T-helper 1 cell (primary cell): ENCODE measurements at regions not wholly inside any gene's neighbourhood (a gene's known extent, or its start where the extent isn't known, plus 50 kb on each side); places are given as distances from the start of the nearest gene placed in this dataset.

Source experiments
- DNase-seq, 5 donors: peaks; one replicate each; pipeline ENCODE4 v3.0.0-alpha.2; 2012 to 2020

DNA sequence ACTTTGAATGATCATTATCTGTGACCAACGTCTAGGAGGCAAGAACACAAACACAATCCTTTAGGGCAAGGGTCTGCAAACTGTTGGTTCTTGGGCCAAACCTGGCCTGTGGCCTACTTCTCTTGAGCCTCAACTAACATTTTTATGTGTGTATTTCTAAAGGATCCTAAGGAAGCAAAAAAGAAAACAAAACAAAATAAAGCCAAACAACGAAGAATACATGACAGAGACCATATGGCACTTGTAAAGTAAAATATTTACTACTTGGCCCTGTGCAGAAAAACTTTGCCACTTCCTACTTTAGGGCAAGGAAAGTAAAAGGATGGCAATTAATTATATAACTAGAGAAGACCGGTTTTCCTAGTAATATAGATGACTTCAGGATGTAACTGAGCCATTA, 1056.2 kb downstream of the EPHA7 start:
- no peak for DNase-seq

- DNase-seq: no peak
Observed at GRCh38 chr6:92362404-92362803, 1057.0 kb downstream of the EPHA7 start.

DNA sequence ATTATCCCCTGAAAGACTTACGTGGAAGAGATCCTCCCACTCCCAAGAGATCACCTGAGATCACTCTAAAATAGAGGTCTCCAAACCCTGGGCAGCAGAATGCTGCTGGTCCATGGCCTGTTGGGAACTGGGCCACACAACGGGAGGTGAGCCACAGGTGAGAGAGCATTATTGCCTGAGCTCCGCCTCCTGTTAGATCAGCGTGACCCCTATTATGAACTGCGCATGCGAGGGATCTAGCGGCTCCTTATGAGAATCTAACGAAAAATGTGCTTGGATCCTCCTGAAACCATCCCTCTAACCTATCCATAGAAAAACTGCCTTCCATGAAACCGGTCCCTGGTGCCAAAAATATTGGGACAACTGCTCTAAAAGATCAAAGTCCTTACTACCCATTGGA, 1057.4 kb downstream of the EPHA7 start:
- no peak for DNase-seq

- DNase-seq: no peak
Observed at GRCh38 chr6:92354270-92354829, 1065.0 kb downstream of the EPHA7 start.

DNA sequence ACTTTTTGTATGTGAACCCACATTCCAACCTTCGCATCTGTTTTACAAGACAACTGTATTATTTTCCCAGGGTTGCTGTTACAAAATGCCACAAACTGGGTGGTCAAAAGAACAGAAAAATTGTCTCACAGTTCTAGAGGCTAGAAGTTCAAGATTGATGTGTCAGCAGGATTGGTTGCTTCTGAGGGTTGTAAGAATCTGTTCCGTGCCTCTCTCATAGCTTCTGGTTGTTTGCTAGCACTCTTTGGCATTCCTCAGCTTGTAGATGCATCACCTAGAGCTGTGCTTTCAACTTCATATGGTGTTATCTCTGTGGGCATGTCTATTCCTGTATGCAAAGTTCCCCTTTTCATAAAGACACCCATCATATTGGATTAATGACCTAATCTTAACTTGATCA, 1067.2 kb downstream of the EPHA7 start:
- no peak for DNase-seq

GRCh38 chr6:92341201-92341600, 1078.2 kb downstream of the EPHA7 start:
- no peak for DNase-seq

DNA sequence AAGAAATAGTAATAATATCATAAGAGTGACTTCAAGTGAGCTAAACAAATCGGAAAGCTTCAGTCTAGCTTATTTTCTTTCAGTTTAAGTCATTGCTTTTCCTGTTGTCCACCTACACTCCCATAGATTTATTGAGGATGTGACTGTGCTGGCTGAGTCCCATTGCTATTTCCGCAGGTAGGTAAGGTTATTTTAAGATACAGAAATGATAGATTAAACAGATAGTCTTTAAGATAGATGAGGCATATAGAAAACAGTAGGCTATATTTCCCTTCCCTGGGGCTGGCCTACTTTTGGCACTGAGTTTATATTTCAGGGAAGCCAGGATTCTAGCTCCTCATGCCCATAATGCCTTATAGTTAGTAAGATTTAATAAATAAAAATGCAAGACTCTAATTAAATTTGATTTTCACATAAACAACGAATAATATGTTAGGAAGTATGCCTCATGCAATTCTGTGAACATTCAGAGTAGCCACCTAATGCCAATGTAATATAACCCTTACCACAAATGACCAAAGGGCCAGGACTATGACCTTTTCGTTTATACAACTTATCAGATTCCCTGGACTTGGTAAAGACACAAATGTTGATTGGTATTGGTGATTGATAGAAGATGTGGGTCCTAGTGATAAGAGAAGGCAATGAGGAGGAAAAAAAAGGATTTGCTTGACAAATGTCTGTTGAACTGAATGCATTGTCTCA, 1079.3 kb downstream of the EPHA7 start:
- no peak for DNase-seq

- no peak for DNase-seq
Observed at GRCh38 chr6:92337571-92337970, 1081.8 kb downstream of the EPHA7 start.

DNA sequence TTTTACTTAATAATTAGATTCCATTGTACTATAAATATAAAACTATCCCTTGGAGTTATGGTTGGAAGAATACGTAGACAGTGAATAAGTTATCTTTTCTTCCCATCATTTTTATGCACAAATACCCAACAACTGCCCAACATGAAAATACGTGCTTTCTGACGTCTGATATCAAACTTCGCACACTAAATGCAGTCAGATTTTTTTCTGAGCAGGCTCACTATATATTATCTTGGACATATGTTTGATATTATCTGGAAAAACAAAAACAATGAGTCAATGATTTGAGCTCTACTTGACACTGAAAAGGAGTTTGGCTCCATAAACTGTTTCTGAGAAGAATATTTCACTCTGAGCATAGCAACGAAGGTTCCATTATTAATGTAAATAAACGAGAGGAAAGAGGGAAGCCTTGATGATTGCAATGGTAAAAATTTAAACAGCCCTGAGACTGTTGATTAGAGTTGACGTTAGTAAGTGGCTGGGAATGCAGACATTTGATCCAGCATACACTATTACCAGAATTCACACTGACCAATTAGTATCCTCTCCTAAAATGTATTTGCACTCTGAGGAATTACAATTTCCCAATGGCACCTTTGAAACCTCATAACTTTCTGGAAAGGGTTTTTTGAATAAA, 1090.0 kb downstream of the EPHA7 start:
- DNase-seq: no peak

GRCh38 chr6:92315312-92315711, 1104.0 kb downstream of the EPHA7 start:
- DNase-seq: no peak

GRCh38 chr6:92297101-92297500, 1122.3 kb downstream of the EPHA7 start:
- DNase-seq: no peak

DNA sequence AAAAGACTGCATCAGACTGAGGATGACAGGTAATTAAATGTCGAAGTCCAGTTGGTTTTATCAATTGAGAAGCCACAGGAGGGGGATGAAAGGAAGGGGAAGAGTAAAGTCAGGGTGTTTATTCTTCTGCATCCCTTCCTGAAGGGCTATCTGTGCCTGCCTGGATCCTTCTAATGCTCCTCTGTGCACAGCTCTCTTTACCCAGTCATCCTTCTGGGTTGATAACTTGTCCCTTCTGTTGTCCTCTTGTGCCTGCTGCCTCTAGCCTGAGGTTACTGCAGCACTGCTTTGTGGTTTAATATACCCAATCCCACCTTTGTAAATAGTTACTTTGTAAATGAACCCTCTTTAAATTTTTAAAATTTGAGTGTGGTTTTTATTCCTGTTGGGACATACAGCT, 1127.3 kb downstream of the EPHA7 start:
- DNase-seq: no peak

GRCh38 chr6:92289831-92290230, 1129.5 kb downstream of the EPHA7 start:
- no peak for DNase-seq

DNA sequence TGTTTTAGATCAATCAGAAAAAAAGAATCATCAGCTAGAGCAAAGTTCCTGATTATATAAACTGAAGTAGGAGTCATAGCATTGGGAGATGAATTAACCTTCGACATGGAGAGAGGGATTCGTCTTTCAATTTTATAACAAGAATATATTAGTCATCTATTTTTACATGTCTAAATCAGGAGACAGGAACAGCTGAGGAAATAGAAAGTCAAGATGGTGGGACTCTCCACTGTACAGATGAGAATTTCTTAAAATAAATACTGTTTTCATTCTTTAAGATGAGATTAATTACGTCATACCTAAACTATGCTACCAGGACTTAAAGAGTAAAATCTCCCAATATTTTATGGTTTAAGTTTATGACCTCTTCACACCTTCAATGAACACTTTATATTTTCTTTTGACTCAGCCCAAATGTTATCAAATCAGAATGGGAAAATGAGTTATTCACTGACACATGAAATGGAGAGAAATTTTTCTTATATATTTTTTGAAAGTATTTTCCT, 1137.7 kb downstream of the EPHA7 start:
- DNase-seq: no peak

DNA sequence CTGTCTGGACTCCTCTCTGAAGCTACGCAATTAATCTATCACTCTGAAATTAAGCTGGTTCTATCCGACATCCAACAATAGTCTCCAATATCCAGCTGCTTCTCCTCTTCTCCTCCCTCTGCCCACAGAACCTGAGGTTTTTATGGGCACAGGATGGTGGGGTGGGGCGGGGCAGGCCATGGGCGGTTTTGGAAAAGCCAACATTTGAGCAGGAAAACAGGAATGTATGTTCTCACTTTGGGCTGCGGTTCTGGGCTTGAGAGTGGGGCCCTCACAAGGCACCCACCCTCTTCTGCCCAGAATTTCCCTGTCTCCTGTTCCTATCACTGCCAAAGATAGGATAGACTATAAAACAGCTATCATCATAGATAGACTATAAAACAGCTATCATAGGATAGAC, 1144.2 kb downstream of the EPHA7 start:
- DNase-seq: no peak

GRCh38 chr6:92274588-92274987, 1144.8 kb downstream of the EPHA7 start:
- DNase-seq: no peak

- DNase-seq: no peak
Observed at GRCh38 chr6:92273694-92274093, 1145.7 kb downstream of the EPHA7 start.

GRCh38 chr6:92271091-92271490, 1148.3 kb downstream of the EPHA7 start:
- no peak for DNase-seq

DNA sequence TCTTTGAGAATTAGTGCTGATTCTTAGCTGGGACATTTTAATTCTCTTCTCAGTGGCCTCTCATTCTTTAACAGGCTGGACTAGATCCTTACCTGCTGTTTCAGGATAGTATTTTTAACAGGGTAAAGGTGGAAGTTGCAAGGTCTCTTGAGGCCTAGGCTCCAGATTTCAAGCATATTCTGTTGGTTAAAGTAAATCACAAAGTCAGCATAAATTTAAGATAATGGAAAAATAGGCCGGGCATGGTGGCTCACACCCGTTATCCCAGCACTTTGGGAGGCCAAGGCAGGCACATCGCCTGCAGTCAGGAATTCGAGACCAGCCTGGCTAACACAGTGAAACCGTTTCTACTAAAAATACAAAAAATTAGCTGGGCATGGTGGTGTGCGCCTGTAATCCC, 1149.0 kb downstream of the EPHA7 start:
- DNase-seq: no peak

GRCh38 chr6:92267335-92267734, 1152.0 kb downstream of the EPHA7 start:
- no peak for DNase-seq

DNA sequence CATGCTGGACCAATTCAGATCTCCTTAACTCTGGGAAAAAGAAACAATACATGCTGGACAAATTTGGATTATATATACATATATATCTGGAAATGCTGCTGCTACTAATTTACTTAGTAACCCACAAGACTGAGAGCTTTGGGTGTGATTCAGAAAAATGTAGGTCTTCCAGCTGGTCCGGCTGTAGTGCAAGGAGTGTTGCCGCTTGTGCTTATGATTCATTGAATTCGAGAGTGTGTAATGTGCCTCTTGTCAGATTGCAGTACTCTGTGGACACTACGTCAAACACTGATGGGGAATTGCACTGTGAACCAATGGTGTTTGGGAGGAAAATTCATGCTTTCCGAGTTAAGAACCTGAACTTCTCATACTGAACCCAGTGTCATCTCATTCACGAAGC, 1155.5 kb downstream of the EPHA7 start:
- DNase-seq: no peak

- no peak for DNase-seq
Observed at GRCh38 chr6:92259171-92259570, 1160.2 kb downstream of the EPHA7 start.

DNA sequence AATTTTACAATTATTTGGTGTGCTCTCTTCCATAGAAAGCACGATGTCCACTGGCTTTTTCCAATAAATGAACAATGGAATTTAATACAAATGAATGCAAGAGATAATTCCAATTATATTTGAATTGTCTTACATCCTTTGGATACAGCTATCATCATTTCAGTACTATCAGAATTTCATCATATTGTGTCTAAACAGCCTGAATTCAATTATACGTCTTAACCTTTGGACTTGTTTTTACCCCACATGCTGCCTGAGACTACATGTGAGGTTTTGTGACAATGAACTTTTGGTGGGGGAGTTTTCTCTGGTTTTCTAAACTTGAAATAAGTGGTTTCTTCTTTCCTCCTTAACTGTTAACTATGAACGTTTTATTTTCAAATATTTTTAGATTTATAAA, 1176.0 kb downstream of the EPHA7 start:
- no peak for DNase-seq

GRCh38 chr6:92231171-92231701, 1188.1 kb downstream of the EPHA7 start:
- no peak for DNase-seq
